ENCODE measurements at regions not wholly inside any gene's neighbourhood (a gene's known extent, or its start where the extent isn't known, plus 50 kb on each side); places are given as distances from the start of the nearest gene placed in this dataset.

GRCh38 chr18:68355637-68356036 is 359.3 kb downstream of the TMX3 start:
- Histone ChIP-seq H3K9ac (ENCODE audit: low read length) (no peak overlapping the region), H3K36me3 (ENCODE audit: control insufficient read depth, insufficient read depth, low read length) (no peaks in the 10 kb centered on the region), H3K4me3 (ENCODE audit: low read length) (no peak overlapping the region), H3K27me3 (ENCODE audit: control insufficient read depth, insufficient read depth, low read length) (no peaks in the 10 kb centered on the region), H3K4me1 (ENCODE audit: control insufficient read depth, insufficient read depth, low read length) (no peaks in the 10 kb centered on the region), H3K27ac (ENCODE audit: low read depth, low read length) (no peak overlapping the region)

- Histone ChIP-seq H3K4me3 (ENCODE audit: low read length) (no peak overlapping the region), H3K36me3 (ENCODE audit: control insufficient read depth, insufficient read depth, low read length) (no peaks in the 10 kb centered on the region), H3K9ac (ENCODE audit: low read length) (no peak overlapping the region), H3K27me3 (ENCODE audit: control insufficient read depth, insufficient read depth, low read length) (no peaks in the 10 kb centered on the region), H3K4me1 (ENCODE audit: control insufficient read depth, insufficient read depth, low read length) (no peaks in the 10 kb centered on the region), H3K27ac (ENCODE audit: low read depth, low read length) (no peak overlapping the region)
These were observed 360.7 kb downstream of the TMX3 start for GRCh38 chr18:68354176-68354575.

GRCh38 chr18:68342039-68342659 is 372.8 kb downstream of the TMX3 start:
- Histone ChIP-seq H3K36me3 (ENCODE audit: control insufficient read depth, insufficient read depth, low read length) (no peaks in the 10 kb centered on the region), H3K4me1 (ENCODE audit: control insufficient read depth, insufficient read depth, low read length) (no peaks in the 10 kb centered on the region), H3K9ac (ENCODE audit: low read length) (no peak overlapping the region), H3K4me3 (ENCODE audit: low read length) (no peak overlapping the region), H3K27me3 (ENCODE audit: control insufficient read depth, insufficient read depth, low read length) (no peaks in the 10 kb centered on the region), H3K27ac (ENCODE audit: low read depth, low read length) (no peak overlapping the region)

GRCh38 chr18:68340606-68341005 is 374.3 kb downstream of the TMX3 start:
- Histone ChIP-seq H3K27ac (ENCODE audit: low read depth, low read length) (no peak overlapping the region), H3K4me3 (ENCODE audit: low read length) (no peak overlapping the region), H3K36me3 (ENCODE audit: control insufficient read depth, insufficient read depth, low read length) (no peaks in the 10 kb centered on the region), H3K27me3 (ENCODE audit: control insufficient read depth, insufficient read depth, low read length) (no peaks in the 10 kb centered on the region), H3K9ac (ENCODE audit: low read length) (no peak overlapping the region), H3K4me1 (ENCODE audit: control insufficient read depth, insufficient read depth, low read length) (no peaks in the 10 kb centered on the region)

GRCh38 chr18:68330658-68331057 is 384.2 kb downstream of the TMX3 start:
- Histone ChIP-seq H3K4me1 (ENCODE audit: control insufficient read depth, insufficient read depth, low read length) (no peaks in the 10 kb centered on the region), H3K4me3 (ENCODE audit: low read length) (no peak overlapping the region), H3K9ac (ENCODE audit: low read length) (no peak overlapping the region), H3K27ac (ENCODE audit: low read depth, low read length) (no peak overlapping the region), H3K27me3 (ENCODE audit: control insufficient read depth, insufficient read depth, low read length) (no peaks in the 10 kb centered on the region), H3K36me3 (ENCODE audit: control insufficient read depth, insufficient read depth, low read length) (no peaks in the 10 kb centered on the region)

GRCh38 chr18:68323921-68324320 is 391.0 kb downstream of the TMX3 start:
- no peaks in the 10 kb centered on the region for H3K27me3 ChIP-seq (ENCODE audit: control insufficient read depth, insufficient read depth, low read length)
- H3K9ac ChIP-seq (ENCODE audit: low read length), result no peak overlapping the region
- no peaks in the 10 kb centered on the region for H3K4me1 ChIP-seq (ENCODE audit: control insufficient read depth, insufficient read depth, low read length)
- no peak overlapping the region for H3K4me3 ChIP-seq (ENCODE audit: low read length)
- no peak overlapping the region for H3K27ac ChIP-seq (ENCODE audit: low read depth, low read length)
- no peaks in the 10 kb centered on the region for H3K36me3 ChIP-seq (ENCODE audit: control insufficient read depth, insufficient read depth, low read length)

- H3K9ac ChIP-seq (ENCODE audit: low read length), result no peak overlapping the region
- no peaks in the 10 kb centered on the region for H3K36me3 ChIP-seq (ENCODE audit: control insufficient read depth, insufficient read depth, low read length)
- H3K27me3 ChIP-seq (ENCODE audit: control insufficient read depth, insufficient read depth, low read length), result no peaks in the 10 kb centered on the region
- no peaks in the 10 kb centered on the region for H3K4me1 ChIP-seq (ENCODE audit: control insufficient read depth, insufficient read depth, low read length)
- H3K27ac ChIP-seq (ENCODE audit: low read depth, low read length), result no peak overlapping the region
- H3K4me3 ChIP-seq (ENCODE audit: low read length), result no peak overlapping the region
These were observed 398.3 kb downstream of the TMX3 start for GRCh38 chr18:68316636-68317035.

GRCh38 chr18:68314403-68314802 is 400.5 kb downstream of the TMX3 start:
- no peaks in the 10 kb centered on the region for H3K36me3 ChIP-seq (ENCODE audit: control insufficient read depth, insufficient read depth, low read length)
- H3K9ac ChIP-seq (ENCODE audit: low read length), result no peak overlapping the region
- H3K27ac ChIP-seq (ENCODE audit: low read depth, low read length), result no peak overlapping the region
- H3K4me3 ChIP-seq (ENCODE audit: low read length), result no peak overlapping the region
- H3K27me3 ChIP-seq (ENCODE audit: control insufficient read depth, insufficient read depth, low read length), result no peaks in the 10 kb centered on the region
- no peaks in the 10 kb centered on the region for H3K4me1 ChIP-seq (ENCODE audit: control insufficient read depth, insufficient read depth, low read length)

GRCh38 chr18:68301441-68301840 is 413.5 kb downstream of the TMX3 start:
- H3K27ac ChIP-seq (ENCODE audit: low read depth, low read length), result no peak overlapping the region
- no peak overlapping the region for H3K4me3 ChIP-seq (ENCODE audit: low read length)
- H3K27me3 ChIP-seq (ENCODE audit: control insufficient read depth, insufficient read depth, low read length), result no peaks in the 10 kb centered on the region
- H3K36me3 ChIP-seq (ENCODE audit: control insufficient read depth, insufficient read depth, low read length), result no peaks in the 10 kb centered on the region
- H3K4me1 ChIP-seq (ENCODE audit: control insufficient read depth, insufficient read depth, low read length), result no peaks in the 10 kb centered on the region
- H3K9ac ChIP-seq (ENCODE audit: low read length), result no peak overlapping the region

GRCh38 chr18:68299906-68300305 is 415.0 kb downstream of the TMX3 start:
- Histone ChIP-seq H3K4me3 (ENCODE audit: low read length) (no peak overlapping the region), H3K27me3 (ENCODE audit: control insufficient read depth, insufficient read depth, low read length) (no peaks in the 10 kb centered on the region), H3K27ac (ENCODE audit: low read depth, low read length) (no peak overlapping the region)

GRCh38 chr18:68298330-68298729 is 416.6 kb downstream of the TMX3 start:
- Histone ChIP-seq H3K27ac (ENCODE audit: low read depth, low read length) (no peak overlapping the region), H3K27me3 (ENCODE audit: control insufficient read depth, insufficient read depth, low read length) (no peaks in the 10 kb centered on the region), H3K4me3 (ENCODE audit: low read length) (no peak overlapping the region), H3K9ac (ENCODE audit: low read length) (no peak overlapping the region), H3K4me1 (ENCODE audit: control insufficient read depth, insufficient read depth, low read length) (no peaks in the 10 kb centered on the region), H3K36me3 (ENCODE audit: control insufficient read depth, insufficient read depth, low read length) (no peaks in the 10 kb centered on the region)

More at GRCh38 chr18:68299906-68300305, 415.0 kb downstream of the TMX3 start:
- H3K9ac ChIP-seq (ENCODE audit: low read length), result no peak overlapping the region
- H3K36me3 ChIP-seq (ENCODE audit: control insufficient read depth, insufficient read depth, low read length), result no peaks in the 10 kb centered on the region
- no peaks in the 10 kb centered on the region for H3K4me1 ChIP-seq (ENCODE audit: control insufficient read depth, insufficient read depth, low read length)

- Histone ChIP-seq H3K4me1 (ENCODE audit: control insufficient read depth, insufficient read depth, low read length) (no peaks in the 10 kb centered on the region), H3K27me3 (ENCODE audit: control insufficient read depth, insufficient read depth, low read length) (no peaks in the 10 kb centered on the region), H3K27ac (ENCODE audit: low read depth, low read length) (no peak overlapping the region), H3K4me3 (ENCODE audit: low read length) (no peak overlapping the region), H3K36me3 (ENCODE audit: control insufficient read depth, insufficient read depth, low read length) (no peaks in the 10 kb centered on the region), H3K9ac (ENCODE audit: low read length) (no peak overlapping the region)
These were observed 426.5 kb downstream of the TMX3 start for GRCh38 chr18:68288408-68288807.

- Histone ChIP-seq H3K4me1 (ENCODE audit: control insufficient read depth, insufficient read depth, low read length) (no peaks in the 10 kb centered on the region), H3K27me3 (ENCODE audit: control insufficient read depth, insufficient read depth, low read length) (no peaks in the 10 kb centered on the region), H3K9ac (ENCODE audit: low read length) (no peak overlapping the region), H3K36me3 (ENCODE audit: control insufficient read depth, insufficient read depth, low read length) (no peaks in the 10 kb centered on the region), H3K27ac (ENCODE audit: low read depth, low read length) (no peak overlapping the region), H3K4me3 (ENCODE audit: low read length) (no peak overlapping the region)
These were observed 430.6 kb downstream of the TMX3 start for GRCh38 chr18:68284236-68284780.
